ENCODE measurements at regions not wholly inside any gene's neighbourhood (a gene's known extent, or its start where the extent isn't known, plus 50 kb on each side); places are given as distances from the start of the nearest gene placed in this dataset.
"Not testable (repeated sequence)": the region's sequence is repeated elsewhere in the genome, so short reads cannot be mapped to it uniquely, and the experiment has no call there.

- no peak for DNase-seq
Observed at GRCh38 chr12:127590868-127591267, 676.1 kb upstream of the TMEM132C start.

GRCh38 chr12:127592245-127592644 is 674.7 kb upstream of the TMEM132C start:
- DNase-seq = no peak

GRCh38 chr12:127594351-127594970 is 672.5 kb upstream of the TMEM132C start:
- DNase-seq = no peak

- DNase-seq = no peak
Observed at GRCh38 chr12:127595506-127595905, 671.5 kb upstream of the TMEM132C start.

GRCh38 chr12:127596891-127597290 is 670.1 kb upstream of the TMEM132C start:
- no peak for DNase-seq

- no peak for DNase-seq
Observed at GRCh38 chr12:127599436-127599835, 667.5 kb upstream of the TMEM132C start.

GRCh38 chr12:127600211-127600610 is 666.8 kb upstream of the TMEM132C start:
- DNase-seq = no peak

GRCh38 chr12:127606476-127607015 is 660.4 kb upstream of the TMEM132C start:
- no peak for DNase-seq

- no peak for DNase-seq
Observed at GRCh38 chr12:127607146-127607725, 659.7 kb upstream of the TMEM132C start.

GRCh38 chr12:127608359-127608758 is 658.6 kb upstream of the TMEM132C start:
- not testable (repeated sequence) for DNase-seq

GRCh38 chr12:127613056-127613455 is 653.9 kb upstream of the TMEM132C start:
- no peak for DNase-seq

GRCh38 chr12:127619869-127620734 is 646.9 kb upstream of the TMEM132C start:
- no peak for DNase-seq

- DNase-seq = no peak
Observed at GRCh38 chr12:127620735-127621355, 646.1 kb upstream of the TMEM132C start.

GRCh38 chr12:127621366-127621765 is 645.6 kb upstream of the TMEM132C start:
- no peak for DNase-seq

- DNase-seq = no peak
Observed at GRCh38 chr12:127623362-127623761, 643.6 kb upstream of the TMEM132C start.

GRCh38 chr12:127625176-127625771 is 641.7 kb upstream of the TMEM132C start:
- DNase-seq = no peak

GRCh38 chr12:127628645-127629044 is 638.3 kb upstream of the TMEM132C start:
- no peak for DNase-seq

GRCh38 chr12:127629066-127629820 is 637.7 kb upstream of the TMEM132C start:
- DNase-seq = no peak

- no peak for DNase-seq
Observed at GRCh38 chr12:127632461-127632860, 634.5 kb upstream of the TMEM132C start.

- no peak for DNase-seq
Observed at GRCh38 chr12:127635838-127636237, 631.1 kb upstream of the TMEM132C start.

- DNase-seq = no peak
Observed at GRCh38 chr12:127636882-127637281, 630.1 kb upstream of the TMEM132C start.

Data from activated naive CD4-positive, alpha-beta T cell treated with Interleukin-2 at 50 U/mL for 16 hours (primary cell).